Activated CD8-positive, alpha-beta memory T cell treated with anti-CD3 and anti-CD28 coated beads, Interleukin-2, amount 50 U/mL, for 1 hour (primary cell): ENCODE measurements at regions not wholly inside any gene's neighbourhood (a gene's known extent, or its start where the extent isn't known, plus 50 kb on each side); places are given as distances from the start of the nearest gene placed in this dataset.
"Not testable (repeated sequence)": the region's sequence is repeated elsewhere in the genome, so short reads cannot be mapped to it uniquely, and the experiment has no call there.

Source experiments
- DNase-seq: peaks from one replicate; pipeline ENCODE4 v3.0.0-alpha.2; 2020; ENCODE audit errors: extremely low read depth

DNA sequence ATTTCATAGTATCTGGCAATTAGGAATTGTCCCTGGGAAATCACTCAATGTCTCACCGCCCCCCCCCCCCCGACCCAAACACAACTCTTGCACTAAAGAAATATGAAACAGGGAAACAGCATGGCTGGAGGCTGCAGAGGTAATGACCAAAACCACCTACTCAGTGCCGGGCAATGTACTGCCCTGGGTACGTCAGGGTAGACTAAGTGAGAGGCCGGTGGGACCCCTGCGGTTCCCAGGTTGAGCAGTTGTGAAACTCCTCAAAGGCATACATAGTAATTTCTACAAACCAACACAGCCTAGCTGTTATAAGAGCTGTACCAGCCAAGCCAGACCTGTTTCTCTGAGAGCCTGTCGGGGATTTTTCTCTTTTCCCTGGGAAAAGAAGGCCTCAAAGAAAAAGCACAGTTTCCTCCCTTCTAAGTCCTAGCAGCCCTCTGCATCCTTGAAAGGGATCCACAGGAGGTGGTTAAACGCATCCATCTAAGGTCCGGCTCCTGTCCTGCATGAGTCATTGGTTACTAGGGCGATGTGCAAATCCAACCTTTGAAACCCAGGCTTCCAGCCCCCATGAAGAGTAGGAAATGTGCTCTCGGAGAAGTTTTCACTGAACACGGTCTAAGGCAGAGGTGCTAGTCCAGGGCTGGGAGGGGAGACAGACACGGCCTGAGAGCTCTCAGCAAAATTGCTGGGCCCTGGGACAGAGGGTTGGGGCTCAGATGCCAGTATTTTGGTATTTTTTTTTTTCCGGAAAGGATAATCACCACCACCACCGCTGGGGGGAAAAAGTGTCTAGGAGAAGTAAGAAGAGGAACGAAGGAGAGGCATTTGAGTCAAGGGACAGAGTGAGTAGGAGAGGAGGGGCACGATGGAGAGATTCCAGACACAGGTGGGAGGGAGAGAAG lies 172.8 kb downstream of the ATP6V0E2 start:
- not testable (repeated sequence) for DNase-seq

DNA sequence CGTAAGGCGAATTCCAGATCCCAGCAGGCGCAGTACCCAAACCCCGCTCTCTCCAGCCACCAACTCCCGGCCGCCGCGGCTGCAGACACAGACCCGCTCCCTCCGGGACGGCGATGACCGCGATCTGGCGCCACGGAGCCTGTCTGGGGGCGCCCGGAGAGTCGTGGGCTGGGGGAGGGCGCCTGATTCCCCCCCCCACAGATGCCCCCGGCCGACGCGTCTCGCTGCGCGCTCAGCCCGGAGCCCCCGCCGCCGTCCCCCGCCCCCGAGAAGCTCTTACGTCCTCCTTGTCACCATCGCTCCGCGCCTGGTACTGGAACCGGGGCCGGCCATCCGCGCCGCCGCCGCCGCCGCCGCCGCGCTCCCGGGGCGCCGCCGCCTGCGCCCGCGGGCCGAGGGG lies 173.6 kb downstream of the ATP6V0E2 start:
- not testable (repeated sequence) for DNase-seq

DNA sequence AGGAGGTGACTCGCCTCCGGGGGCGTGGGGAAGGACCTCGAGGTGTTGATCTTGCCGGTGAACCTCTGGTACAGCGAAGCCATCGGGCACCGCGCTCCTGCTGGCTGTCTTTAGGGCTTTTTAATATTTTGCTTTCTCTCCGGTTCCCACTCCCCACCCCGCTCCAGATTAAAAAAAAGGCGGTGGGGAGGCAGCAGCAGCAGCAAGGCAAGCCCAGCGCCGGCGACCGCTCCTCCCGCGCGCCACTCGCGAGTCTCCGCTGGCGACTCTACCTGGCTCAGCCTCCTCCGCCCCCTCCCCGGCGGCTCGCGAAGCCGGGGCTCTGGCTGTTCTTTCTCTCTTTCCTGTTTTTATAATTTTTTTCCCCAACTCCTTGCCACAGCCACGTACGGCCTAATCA lies 174.0 kb downstream of the ATP6V0E2 start:
- DNase-seq: not testable (repeated sequence)

DNA sequence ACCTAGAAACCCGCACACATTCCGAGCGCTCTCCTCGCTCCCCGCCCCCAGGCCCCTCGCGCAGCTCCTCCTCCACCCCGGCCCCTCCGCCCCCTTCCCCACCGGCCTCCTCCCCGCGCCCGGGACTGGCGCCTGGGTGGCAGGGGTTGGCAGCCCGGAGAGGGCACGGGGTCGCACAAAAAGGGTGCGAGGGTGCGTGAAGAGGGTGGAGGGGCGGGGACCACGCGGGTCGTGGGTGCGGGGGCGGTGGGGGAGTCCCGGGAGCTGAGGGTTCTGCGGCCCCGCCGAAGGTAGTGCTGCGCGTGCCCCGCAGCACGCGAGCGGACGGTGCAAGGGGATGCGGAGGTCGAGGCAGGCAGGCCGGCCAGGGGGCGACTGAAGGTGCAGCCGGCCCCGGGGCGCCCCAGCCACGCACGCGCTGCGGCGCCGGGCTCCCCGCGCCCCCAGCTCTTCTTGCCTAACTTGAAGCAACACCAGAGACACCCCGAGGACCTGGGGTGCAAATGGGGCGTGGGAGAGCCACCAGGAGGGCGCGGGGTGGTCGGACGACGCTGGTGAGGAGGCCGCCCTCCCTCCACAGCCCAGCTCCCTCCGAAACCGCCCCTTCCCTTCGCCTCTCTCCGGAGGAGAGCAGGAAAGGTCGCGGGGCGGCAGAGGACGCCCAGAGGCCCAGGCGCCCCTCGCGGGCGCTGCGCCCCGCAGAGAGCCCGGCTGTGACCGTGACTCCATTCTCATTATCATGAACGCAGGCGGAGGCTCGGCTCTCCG lies 174.7 kb downstream of the ATP6V0E2 start:
- DNase-seq: not testable (repeated sequence)

DNA sequence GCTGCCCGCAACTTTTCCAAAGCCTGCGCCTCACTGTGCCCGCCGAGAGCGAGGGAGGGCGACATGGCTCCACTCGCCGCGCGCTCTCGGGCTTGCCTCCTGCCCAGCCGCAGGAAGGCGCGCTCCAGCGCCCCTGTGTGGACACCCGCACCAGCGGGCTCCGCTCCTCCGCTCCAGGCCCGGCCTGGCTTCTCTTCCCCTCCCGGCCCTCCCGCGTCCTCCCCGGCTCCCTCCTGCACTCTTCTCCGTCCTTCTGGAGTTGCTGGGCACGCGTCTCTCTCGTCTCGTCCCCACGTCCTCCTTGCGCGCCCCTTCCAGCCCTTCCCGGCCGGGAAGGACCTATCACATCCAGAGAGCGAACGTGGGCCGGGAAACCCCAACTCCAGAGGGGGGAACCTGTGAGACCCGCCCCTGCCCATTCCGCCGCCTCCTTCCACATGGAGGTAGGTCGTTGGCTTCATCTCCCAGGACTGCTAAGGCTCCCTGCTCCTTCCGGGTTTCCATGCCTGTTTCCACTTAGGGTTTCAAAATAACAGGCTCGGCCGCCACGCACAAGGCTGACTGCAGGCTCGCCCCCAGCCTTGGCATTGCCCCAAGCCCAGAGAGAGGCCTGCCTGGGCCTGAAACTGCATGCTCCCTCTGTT lies 175.4 kb downstream of the ATP6V0E2 start:
- not testable (repeated sequence) for DNase-seq

DNA sequence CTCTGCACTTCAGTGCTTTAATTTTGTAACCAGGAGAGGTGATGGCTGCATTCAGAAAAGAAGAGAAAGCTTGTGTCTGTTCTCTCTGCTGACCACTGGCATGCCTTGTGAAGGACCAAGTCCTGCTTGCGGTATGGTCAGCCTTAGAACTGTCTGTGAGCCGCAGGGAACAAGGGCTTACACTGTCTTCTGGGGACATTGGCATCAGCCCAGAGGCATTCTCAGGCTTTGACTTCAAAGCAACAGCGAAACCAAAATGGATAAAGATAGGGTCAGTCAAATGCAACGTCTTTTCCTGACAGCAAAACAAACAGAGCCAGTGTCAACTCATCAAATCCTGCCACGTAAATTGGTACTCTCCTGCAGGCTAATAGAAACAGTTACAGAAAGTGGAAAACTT lies 179.6 kb downstream of the ATP6V0E2 start:
- DNase-seq: not testable (repeated sequence)

DNA sequence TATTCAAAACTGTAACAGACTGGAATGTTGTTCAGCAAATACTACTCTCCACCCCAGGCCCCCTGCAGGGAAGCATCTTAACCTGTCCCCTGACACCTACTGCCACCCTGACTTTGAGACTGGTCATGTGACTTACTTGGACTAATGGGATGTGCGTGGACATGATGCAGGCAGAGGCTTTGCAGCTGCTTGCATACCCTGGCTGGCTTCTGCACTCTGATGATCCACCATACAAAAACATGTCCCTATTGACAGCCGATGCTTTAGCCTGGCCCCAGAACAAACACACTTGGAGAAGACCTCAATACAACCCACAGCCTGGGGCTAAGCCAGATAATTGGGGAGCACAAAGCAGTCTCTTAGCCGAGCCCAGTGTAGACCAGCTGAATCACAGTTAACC lies 180.5 kb downstream of the ATP6V0E2 start:
- not testable (repeated sequence) for DNase-seq

DNA sequence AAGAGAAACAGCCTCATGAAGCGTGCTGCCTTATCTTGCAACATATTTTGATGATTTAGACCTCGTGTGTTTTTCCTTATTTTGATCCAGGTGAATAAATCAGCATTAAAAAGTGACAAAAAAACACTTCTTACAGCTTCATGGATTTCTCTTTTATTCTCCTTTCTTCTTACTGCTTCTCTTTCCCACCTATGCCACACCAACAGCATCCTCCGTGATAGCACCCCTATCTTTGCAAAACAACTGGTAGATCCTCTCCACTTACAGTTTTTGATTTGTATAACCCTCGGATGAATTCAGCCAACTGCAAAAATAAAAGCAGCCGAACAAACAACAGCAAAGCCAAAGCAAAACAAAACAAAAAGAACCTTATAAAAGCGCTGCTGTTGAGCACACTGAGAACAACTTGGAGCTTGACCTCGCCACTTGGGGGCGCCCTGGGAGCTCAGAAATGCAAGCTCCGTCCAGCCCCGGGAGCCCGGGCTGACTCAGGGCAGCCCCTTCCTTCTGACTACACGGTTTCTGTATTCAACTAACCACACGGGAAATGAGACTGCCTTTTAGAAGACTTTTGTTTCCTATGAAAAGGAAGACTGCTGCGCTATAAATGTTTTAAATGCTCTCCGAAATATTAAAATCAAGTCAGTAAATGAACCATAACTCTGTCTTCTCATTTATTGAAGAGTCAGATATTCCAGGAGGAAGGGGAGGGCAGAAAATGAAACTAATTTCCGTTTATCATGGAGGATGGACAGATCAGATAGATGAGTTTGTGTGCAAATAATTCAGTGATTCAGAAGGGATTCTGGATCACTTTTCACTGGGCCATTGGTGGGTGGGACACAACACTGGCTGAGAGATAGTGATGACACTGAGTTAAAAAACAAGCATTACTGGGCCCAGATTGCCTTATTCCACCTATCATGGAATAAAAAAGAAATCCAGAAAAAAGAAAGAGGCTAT lies 186.8 kb downstream of the ATP6V0E2 start:
- peak; percentile 49 for DNase-seq

DNA sequence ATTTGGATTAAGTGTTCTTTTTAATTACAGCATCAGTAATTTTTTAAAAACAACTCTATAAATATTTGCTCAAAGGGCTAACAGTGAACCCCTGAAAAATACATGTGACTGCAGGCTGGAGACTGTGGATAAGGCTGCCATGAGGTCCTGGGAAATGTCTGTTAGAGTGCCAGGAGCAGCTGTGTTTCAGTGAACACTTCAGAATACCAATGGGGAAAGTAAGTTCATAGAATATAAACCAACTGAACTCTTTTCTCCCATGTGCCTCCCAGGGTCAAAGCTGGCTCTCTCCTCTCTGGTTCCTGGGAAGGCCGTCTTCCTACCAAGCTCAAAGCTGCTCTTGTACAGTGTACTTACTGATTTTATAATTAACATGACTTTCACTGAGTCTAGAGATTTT lies 189.4 kb downstream of the ATP6V0E2 start:
- not testable (repeated sequence) for DNase-seq

DNA sequence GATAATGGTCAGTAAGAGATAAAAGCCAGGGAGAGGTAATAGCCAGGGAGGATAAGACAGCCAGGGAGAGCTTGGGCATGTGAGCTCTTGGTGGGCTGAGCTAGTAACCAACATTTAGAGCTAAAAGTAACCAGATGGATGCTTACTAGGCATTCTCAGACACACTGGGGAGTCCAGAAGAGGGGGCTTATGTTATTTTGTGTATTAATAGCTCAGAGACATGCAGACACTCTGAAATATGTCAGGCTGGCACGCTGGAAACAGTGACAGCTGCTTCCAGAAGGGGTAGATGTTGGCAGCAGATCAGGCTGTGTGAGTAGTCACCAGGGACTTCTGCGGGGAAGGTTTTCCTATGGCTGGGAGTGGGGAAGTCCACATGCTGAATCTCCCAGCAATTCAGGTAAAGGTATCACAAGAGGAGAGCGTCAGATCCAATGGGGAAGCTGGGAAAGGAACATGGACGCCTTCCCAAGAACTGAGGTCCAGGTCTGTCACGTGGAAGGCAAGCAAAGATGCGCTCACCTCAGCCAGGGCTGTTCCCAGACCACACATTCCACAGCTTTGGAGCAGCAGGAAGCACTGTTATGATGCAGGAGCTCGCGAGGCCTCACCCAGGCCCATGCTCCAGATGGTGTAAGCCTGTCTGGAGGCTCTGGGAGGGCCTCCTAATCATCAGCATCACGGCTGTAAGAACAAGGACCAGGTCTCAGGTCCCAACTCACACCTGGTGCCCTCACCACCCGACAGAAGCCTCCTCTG lies 196.0 kb downstream of the ATP6V0E2 start:
- DNase-seq: not testable (repeated sequence)

DNA sequence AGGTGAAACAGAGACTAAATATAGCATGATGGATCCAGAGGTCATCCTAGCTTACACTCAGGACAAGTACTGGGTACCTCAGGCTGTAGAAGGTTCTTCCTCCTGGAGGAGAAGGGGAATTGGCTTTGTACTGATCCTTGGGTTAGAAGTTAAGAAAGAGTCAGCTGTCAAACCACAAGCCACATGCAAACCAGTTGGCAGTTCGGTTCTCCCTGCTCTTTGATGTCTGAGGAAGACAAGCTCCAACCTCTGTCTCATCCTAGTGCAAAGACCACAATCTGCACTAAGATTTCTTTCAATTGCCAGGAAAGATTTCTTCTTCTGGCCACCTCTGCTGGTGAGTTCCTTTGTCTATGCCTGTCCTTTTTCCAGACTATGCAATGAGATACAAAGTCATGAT lies 203.8 kb downstream of the ATP6V0E2 start:
- DNase-seq: not testable (repeated sequence)

DNA sequence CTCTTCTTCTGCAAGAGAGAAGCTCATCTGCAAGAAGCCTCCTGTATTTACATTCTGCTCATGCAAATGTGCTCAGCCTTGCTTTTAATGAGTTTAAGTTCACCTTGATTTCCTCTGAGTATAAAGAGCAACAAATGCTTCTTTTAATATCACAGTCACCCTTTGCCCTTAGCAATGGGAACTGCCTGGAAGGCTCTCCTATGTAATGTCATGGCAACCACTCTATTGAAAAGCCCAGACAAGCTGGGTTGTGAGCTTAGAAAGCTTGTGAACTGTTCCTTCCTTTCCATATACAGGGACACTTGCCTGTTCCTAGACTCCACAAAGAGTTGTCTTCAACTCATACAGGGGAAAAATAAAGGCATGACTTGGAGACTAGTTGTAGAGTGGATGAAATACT lies 208.1 kb downstream of the ATP6V0E2 start:
- not testable (repeated sequence) for DNase-seq

DNA sequence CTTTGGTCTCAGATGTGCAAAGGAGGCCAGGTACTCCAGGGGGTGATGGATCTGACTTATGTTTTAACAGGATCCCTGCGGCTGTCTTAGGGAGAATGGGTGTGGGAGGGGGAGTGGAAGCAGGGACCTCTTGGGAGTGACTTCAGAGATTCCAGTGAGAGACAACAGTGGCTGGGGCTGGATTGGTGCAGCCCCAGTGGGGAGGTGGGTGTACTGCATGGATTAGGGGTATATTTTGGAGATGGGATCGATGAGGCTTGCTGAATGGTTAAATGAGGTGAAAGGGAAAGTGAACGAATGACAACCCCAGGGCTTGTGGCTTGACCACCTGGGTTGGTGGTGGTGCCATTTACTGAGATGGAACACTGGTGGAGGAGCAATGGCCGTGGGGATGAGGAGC lies 211.0 kb downstream of the ATP6V0E2 start:
- not testable (repeated sequence) for DNase-seq

DNA sequence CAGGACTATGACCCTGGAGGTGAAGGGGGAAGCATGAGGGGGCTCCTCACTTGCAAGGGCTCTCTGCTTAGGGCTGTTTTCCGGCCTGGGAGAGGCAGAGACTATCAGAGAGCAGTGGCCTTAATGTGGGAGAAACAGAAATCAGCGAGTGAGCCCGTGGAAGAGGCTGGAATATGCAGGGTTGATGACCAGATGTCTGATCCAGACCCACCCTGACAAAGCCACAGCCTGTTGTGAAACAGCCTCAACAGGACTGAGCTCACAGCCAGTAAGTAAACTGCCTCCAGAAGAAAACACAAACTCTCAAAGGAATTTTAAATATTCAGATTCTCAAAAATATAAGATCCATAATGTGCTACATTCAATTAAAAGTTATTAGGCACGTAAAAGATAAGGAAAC lies 213.7 kb downstream of the ATP6V0E2 start:
- DNase-seq: not testable (repeated sequence)

DNA sequence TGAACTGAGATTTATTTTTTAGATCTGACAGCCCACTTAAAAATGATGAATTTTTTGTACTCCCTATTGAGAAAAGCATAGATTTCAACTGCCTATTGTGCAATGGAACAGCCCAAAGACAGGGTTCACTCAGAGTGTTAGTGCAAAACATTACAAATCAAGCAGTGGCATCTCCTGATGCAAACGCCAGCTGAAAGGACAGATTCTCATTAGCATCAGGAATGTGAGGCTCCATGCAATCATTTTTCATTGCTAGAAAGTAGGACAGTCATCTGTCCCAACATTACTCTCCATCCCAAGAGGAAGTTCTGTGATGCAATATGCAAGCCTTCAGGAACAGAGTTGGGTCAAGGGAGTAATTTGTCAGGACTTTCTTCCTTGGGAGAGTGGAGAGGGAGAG lies 215.4 kb downstream of the ATP6V0E2 start:
- DNase-seq: not testable (repeated sequence)

DNA sequence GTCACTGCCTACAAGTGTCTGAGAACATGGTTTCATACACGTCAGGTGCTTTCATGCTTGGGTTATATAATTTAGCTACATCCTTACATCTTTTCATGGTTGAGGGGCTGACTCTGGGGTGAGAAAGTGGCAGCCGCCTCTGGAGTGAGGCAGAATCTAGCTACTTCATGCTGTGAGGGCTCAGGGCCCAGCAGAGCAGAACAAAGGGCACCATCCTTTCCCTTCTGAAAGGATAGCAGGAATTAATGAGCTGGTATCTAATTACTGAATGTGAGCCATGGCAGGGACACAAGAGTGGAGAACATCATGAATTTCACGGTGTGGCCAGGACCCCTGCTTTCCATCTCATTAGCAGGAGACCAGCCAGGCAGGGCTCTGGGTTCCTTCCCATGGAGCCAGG lies 217.0 kb downstream of the ATP6V0E2 start:
- DNase-seq: not testable (repeated sequence)

DNA sequence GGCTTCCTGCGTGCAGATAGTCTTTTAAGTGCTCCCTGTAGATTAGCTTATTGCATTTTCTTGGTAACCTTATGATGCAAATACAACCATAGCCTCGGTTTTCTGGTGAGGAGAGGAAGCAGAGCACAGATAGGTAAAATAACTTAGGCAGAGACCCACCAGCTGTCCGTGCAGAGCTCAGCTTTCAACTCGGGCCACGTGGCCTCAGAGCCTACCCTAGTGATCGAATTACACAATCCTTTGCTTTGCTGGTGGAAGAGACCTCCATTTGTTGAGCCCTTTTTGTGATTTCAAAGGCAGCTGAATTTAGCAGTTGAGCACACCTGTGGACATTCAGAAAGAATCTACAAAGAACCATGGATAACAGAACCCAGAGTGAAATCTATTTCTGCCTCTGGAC lies 220.1 kb downstream of the ATP6V0E2 start:
- DNase-seq: not testable (repeated sequence)

DNA sequence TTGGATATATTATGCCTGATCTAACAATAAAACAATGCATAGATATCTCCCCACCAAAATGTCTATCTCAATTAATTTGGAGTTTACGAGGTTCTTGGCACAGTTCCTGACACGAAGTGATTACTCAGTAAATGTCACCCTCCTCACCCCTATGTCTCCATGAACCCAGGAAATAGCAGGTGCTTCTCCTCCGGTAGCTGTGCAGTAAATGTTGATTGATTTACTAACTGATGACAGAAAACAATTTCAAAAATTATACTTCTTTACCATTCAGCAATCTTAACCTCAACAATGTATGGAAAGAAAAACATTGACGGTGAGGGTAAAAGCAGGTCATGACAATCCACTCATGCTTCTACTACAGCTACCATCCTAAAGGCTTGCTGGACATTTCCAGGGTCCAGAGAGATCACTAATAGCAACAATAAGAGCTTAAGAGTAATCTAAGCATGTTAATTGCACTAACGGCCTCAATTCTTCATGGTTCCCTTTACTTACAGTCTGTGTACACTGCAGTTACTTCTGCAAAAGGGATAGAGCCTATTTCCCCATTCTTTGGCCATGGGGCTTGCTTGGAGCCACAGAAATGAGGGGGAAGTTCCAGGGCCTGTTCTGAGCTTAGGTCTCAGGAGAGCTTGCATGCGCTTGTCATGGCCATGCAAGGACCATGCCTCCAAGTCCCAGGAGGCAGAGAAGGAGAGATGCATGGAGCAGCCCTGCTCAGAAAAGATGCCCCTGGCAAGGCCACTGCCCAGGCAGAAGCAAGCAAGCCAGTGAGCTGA lies 222.6 kb downstream of the ATP6V0E2 start:
- not testable (repeated sequence) for DNase-seq

DNA sequence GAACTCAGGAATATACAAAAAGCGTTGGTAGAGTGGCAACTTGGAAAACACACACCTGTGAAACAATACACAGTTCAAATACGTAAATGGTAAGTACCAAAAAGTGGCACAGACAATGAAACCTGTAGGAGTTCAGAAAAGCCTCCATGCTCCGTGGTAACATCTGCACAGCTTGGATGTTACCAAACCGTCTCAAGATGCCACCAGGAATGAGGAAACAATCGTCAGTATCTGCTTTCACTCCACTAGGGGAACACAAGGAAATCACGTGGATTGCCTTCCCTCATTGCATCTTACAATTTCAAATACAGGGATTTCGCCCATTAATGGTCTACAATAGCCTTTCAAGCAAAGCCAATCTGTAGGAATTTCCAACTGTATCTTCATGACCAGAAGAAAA lies 224.6 kb upstream of the LRRC61 start:
- not testable (repeated sequence) for DNase-seq
